ENCODE measurements at regions not wholly inside any gene's neighbourhood (a gene's known extent, or its start where the extent isn't known, plus 50 kb on each side); places are given as distances from the start of the nearest gene placed in this dataset.

DNA sequence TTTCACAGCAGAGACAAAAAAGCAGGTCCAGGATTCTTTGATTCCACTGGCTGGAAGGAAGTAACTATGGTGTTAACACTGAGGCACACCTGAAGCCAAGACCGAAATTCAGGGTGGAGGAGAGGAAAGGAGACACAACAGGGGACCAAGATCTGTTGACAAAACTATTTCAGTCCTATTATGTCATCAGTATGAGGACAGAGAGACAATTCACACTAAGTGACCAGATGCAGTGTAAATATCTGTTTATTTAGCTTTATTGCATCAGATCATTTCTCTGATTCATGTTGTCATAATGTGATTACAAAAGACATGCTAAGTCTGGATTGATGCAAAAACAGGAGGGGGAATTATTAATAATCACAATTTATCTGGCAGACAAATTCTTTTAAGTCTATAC, 118.8 kb downstream of the SIPA1L2 start:
- Histone ChIP-seq H4K20me1 (ENCODE audit: insufficient read depth) (no peaks in the 10 kb centered on the region), H3K4me2 (ENCODE audit: low read length) (no peak overlapping the region), H3K27me3 (ENCODE audit: insufficient read depth, low read depth, low read length) (no peaks in the 10 kb centered on the region), H3K27ac (ENCODE audit: low read length) (no peak overlapping the region), H3F3A (ENCODE audit: insufficient read depth, low read length, poor library complexity, severe bottlenecking) (no peaks in the 10 kb centered on the region), H3K79me2 (replicated peaks; ENCODE audit: insufficient read depth, low read length) (peaks cover 5% of the 10 kb centered on the region), H3K9ac (ENCODE audit: low read length) (no peak overlapping the region), H2AFZ (ENCODE audit: low read depth, low read length) (no peak overlapping the region), H3K36me3 (ENCODE audit: insufficient read depth, low read length) (no peaks in the 10 kb centered on the region), H3K9me3 (ENCODE audit: low read length) (no peaks in the 10 kb centered on the region), H3K9me2 (ENCODE audit: insufficient read depth, low read length) (no peaks in the 10 kb centered on the region), H3K4me3 (ENCODE audit: low read length) (no peak overlapping the region)
- TF ChIP-seq RAD21 (conservative IDR thresholded peaks at IDR 0.05) = no peak
- TF ChIP-seq SMC3 (conservative IDR thresholded peaks at IDR 0.05; ENCODE audit: poor library complexity) = no peak
- TF ChIP-seq, protein P1, sequence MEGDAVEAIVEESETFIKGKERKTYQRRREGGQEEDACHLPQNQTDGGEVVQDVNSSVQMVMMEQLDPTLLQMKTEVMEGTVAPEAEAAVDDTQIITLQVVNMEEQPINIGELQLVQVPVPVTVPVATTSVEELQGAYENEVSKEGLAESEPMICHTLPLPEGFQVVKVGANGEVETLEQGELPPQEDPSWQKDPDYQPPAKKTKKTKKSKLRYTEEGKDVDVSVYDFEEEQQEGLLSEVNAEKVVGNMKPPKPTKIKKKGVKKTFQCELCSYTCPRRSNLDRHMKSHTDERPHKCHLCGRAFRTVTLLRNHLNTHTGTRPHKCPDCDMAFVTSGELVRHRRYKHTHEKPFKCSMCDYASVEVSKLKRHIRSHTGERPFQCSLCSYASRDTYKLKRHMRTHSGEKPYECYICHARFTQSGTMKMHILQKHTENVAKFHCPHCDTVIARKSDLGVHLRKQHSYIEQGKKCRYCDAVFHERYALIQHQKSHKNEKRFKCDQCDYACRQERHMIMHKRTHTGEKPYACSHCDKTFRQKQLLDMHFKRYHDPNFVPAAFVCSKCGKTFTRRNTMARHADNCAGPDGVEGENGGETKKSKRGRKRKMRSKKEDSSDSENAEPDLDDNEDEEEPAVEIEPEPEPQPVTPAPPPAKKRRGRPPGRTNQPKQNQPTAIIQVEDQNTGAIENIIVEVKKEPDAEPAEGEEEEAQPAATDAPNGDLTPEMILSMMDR (IDR thresholded peaks at IDR 0.05; ENCODE audit: poor library complexity, severe bottlenecking) = no peak
- TF ChIP-seq REST (IDR thresholded peaks at IDR 0.05; ENCODE audit: borderline replicate concordance) = no peak
- no peak for TF ChIP-seq EZH2 (IDR thresholded peaks at IDR 0.05; ENCODE audit: borderline replicate concordance, insufficient read depth, low read length, poor library complexity, severe bottlenecking)

DNA sequence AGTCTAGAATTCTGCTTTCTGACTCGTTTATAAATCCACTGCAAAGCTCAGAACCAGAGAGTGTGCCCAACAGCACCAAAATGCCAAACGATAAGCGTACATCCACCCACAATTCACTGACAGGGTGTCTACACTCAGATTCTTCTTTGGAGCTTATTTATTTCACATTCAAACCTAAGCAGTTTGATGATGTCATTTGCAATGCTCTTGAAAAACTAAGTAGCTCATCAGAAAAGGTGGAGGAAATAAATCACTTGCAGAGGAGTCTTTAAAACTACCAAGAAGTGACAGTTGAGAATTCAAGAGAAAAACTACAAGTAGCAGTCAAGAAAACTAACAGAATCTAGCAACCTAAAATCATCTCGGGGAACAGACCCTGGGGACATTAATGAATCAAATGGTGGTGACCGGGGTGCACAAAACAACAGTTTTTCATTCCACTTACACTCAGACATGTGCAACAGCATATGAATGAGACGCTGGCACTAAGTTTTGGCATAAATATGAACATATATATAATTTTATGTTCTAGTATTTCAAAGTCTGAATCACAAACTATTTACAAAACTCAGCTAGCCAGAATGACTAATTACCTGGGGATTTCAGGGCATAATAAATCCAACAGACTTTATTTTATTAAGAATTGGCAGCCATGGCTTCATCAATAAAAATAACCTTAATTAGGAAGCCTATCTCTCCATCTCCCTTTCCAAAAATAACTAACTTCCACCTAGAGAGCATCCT, 119.4 kb downstream of the SIPA1L2 start:
- Histone ChIP-seq H3K27ac (ENCODE audit: low read length) (no peak overlapping the region), H3K9ac (ENCODE audit: low read length) (no peak overlapping the region), H3K79me2 (replicated peaks; ENCODE audit: insufficient read depth, low read length) (peaks cover 5% of the 10 kb centered on the region), H3K27me3 (ENCODE audit: insufficient read depth, low read depth, low read length) (no peaks in the 10 kb centered on the region), H3K4me2 (ENCODE audit: low read length) (no peak overlapping the region), H3K9me3 (ENCODE audit: low read length) (no peaks in the 10 kb centered on the region), H3K9me2 (ENCODE audit: insufficient read depth, low read length) (no peaks in the 10 kb centered on the region), H4K20me1 (ENCODE audit: insufficient read depth) (no peaks in the 10 kb centered on the region), H3K36me3 (ENCODE audit: insufficient read depth, low read length) (no peaks in the 10 kb centered on the region), H3F3A (ENCODE audit: insufficient read depth, low read length, poor library complexity, severe bottlenecking) (no peaks in the 10 kb centered on the region), H2AFZ (ENCODE audit: low read depth, low read length) (no peak overlapping the region), H3K4me3 (ENCODE audit: low read length) (no peak overlapping the region)
- TF ChIP-seq EZH2 (IDR thresholded peaks at IDR 0.05; ENCODE audit: borderline replicate concordance, insufficient read depth, low read length, poor library complexity, severe bottlenecking) (no peak), RAD21 (conservative IDR thresholded peaks at IDR 0.05) (no peak), TAF1 (IDR thresholded peaks at IDR 0.05; ENCODE audit: low read depth) (no peak), REST (IDR thresholded peaks at IDR 0.05; ENCODE audit: borderline replicate concordance) (no peak), EP300 (conservative IDR thresholded peaks at IDR 0.05; ENCODE audit: poor library complexity, severe bottlenecking) (no peak), POLR2AphosphoS5 (IDR thresholded peaks at IDR 0.05) (no peak), SMC3 (conservative IDR thresholded peaks at IDR 0.05; ENCODE audit: poor library complexity) (no peak), MXI1 (conservative IDR thresholded peaks at IDR 0.05; ENCODE audit: poor library complexity, severe bottlenecking) (no peak)
- TF ChIP-seq, protein P1 (IDR thresholded peaks at IDR 0.05; ENCODE audit: poor library complexity, severe bottlenecking) = no peak
